A673 (cell line): ENCODE measurements at regions not wholly inside any gene's neighbourhood (a gene's known extent, or its start where the extent isn't known, plus 50 kb on each side); places are given as distances from the start of the nearest gene placed in this dataset.
"Not testable (repeated sequence)": the region's sequence is repeated elsewhere in the genome, so short reads cannot be mapped to it uniquely, and the experiment has no call there.

ENCODE experiments used
- BruUV-seq: library from RNA; stranded (reverse); fragments of 400-500 nt; replicated peaks from 2 replicates; lab custom pipeline; 2021; lab: Mats Ljungman, UMichigan
- CTCF ChIA-PET: fragments of 300-600 bp; sonication (Branson Sonifier 250); formaldehyde crosslinking; loops from one replicate; lab custom pipeline; 2022; ENCODE audit warnings: antibody characterized with exemption; lab: Charles Lee
- POLR2A ChIA-PET: fragments of 300-600 bp; sonication (Branson Sonifier 250); formaldehyde crosslinking; loops from one replicate; lab custom pipeline; 2022; ENCODE audit warnings: antibody characterized with exemption; ENCODE audit not compliant: low non-redundant PET; lab: Charles Lee
- DNase-seq: peaks from one replicate; pipeline ENCODE4 v3.0.0-alpha.2; 2015; ENCODE audit warnings: low spot score
- H3K27ac ChIP-seq: fragments of 200-600 bp; sonication (generic); 2 replicates; pipeline ENCODE4 v1.5.1; 2016; ENCODE audit warnings: mixed run types, low read depth, mild to moderate bottlenecking, mixed read lengths, antibody characterized with exemption, low read length; ENCODE audit not compliant: poor library complexity, severe bottlenecking
- H3K27me3 ChIP-seq: fragments of 200-600 bp; sonication (generic); replicated peaks from 2 replicates; pipeline ENCODE4 v1.6.1; 2017; ENCODE audit warnings: mixed run types, low read depth, mild to moderate bottlenecking, mixed read lengths, antibody characterized with exemption, low read length; ENCODE audit not compliant: insufficient read depth, poor library complexity
- H3K36me3 ChIP-seq: fragments of 200-600 bp; sonication (generic); 2 replicates; pipeline ENCODE4 v1.6.1; 2016; ENCODE audit warnings: mixed run types, mild to moderate bottlenecking, mixed read lengths, antibody characterized with exemption, low read length; ENCODE audit not compliant: insufficient read depth, poor library complexity, severe bottlenecking
- H3K4me1 ChIP-seq: fragments of 200-600 bp; sonication (generic); 2 replicates; pipeline ENCODE4 v1.6.1; 2017; ENCODE audit warnings: mixed run types, mild to moderate bottlenecking, mixed read lengths, antibody characterized with exemption, low read length; ENCODE audit not compliant: insufficient read depth, poor library complexity, severe bottlenecking
- H3K4me3 ChIP-seq: fragments of 200-600 bp; sonication (generic); 2 replicates; pipeline ENCODE4 v1.5.1; 2016; ENCODE audit warnings: low read depth, mixed run types, mild to moderate bottlenecking, mixed read lengths, low read length; ENCODE audit not compliant: poor library complexity, severe bottlenecking
- H3K9me3 ChIP-seq: fragments of 200-600 bp; sonication (generic); 2 replicates; pipeline ENCODE4 v1.6.1; 2016; ENCODE audit warnings: mixed run types, low read depth, mild to moderate bottlenecking, mixed read lengths, antibody characterized with exemption, low read length; ENCODE audit not compliant: poor library complexity, severe bottlenecking
- CTCF ChIP-seq: fragments of 300-800, 200-600 bp; sonication (generic); conservative IDR thresholded peaks from 2 replicates; pipeline ENCODE4 v1.5.1; 2017; ENCODE audit warnings: low read depth, mild to moderate bottlenecking, antibody characterized with exemption, low read length, moderate library complexity, mixed read lengths
- EZH2 ChIP-seq: fragments of 200-600 bp; sonication (generic); IDR thresholded peaks from 2 replicates; pipeline ENCODE4 v1.6.1; 2017; ENCODE audit warnings: borderline replicate concordance, low read depth, mild to moderate bottlenecking, mixed read lengths, antibody characterized with exemption, low read length; ENCODE audit not compliant: poor library complexity, severe bottlenecking
- intact Hi-C: fragments of 100-400 bp; cut with micrococcal nuclease; formaldehyde crosslinking; loops from one replicate; pipeline ENCODE4 v1.10.0; 2022; ENCODE audit not compliant: unreplicated experiment

DNA sequence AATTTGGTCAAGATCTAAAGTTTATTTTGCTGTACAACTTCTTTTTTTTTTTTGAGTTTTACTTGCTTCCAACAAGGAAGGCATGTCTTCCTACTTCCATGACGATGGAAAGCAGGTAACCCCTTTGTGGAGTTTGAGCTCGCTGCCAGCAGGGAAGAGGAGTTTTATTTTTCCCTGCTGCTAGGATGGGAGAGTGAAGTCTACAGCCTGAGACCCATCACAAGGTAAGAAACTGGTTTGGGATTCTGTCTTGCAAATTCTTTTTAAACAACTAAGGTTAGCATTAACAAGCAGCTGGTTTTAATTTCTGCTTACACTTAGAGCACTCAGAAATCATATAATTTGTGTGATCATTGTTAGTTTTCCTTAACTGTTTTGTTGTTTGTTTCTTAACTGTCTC, 108.0 kb upstream of the MAP3K4 start:
- Histone ChIP-seq H3K4me3 (no peak overlapping the region), H3K4me1 (no peaks in the 10 kb centered on the region), H3K36me3 (no peaks in the 10 kb centered on the region), H3K9me3 (no peaks in the 10 kb centered on the region), H3K27ac (no peak overlapping the region), H3K27me3 (peaks cover 3% of the 10 kb centered on the region)
- ChIA-PET POLR2A (interaction anchor here (0.7 kb wide), 1 partner anchor 362 kb away, joined by 7 read pairs; no protein-coding TSS in a partner anchor), CTCF (interaction anchor here (0.7 kb wide), 1 partner anchor 746 kb away, joined by 5 read pairs; no protein-coding TSS in a partner anchor)
- no TSS peak for BruUV-seq
- intact Hi-C loops = no loop called here
- TF ChIP-seq EZH2 (no peak), CTCF (no peak)
- DNase-seq = no peak

- H3K4me3 ChIP-seq = no peak overlapping the region
- H3K27me3 ChIP-seq = peaks cover 3% of the 10 kb centered on the region
- no peaks in the 10 kb centered on the region for H3K9me3 ChIP-seq
- BruUV-seq = no TSS peak
- CTCF ChIA-PET = no interaction called here
- H3K36me3 ChIP-seq = no peaks in the 10 kb centered on the region
- no peak for DNase-seq
- intact Hi-C loops = no loop called here
- no peak overlapping the region for H3K27ac ChIP-seq
- TF ChIP-seq CTCF (no peak), EZH2 (no peak)
- no peaks in the 10 kb centered on the region for H3K4me1 ChIP-seq
- POLR2A ChIA-PET = interaction anchor here (0.7 kb wide), 1 partner anchor 362 kb away, joined by 7 read pairs; no protein-coding TSS in a partner anchor
Measured at GRCh38 chr6:160883999-160884398, 107.6 kb upstream of the MAP3K4 start.

- H3K4me1 ChIP-seq, CTCF ChIA-PET, H3K9me3 ChIP-seq, DNase-seq, H3K27ac ChIP-seq, H3K36me3 ChIP-seq, BruUV-seq, H3K4me3 ChIP-seq, POLR2A ChIA-PET, intact Hi-C loops: not testable (repeated sequence)
- peaks cover 17% of the 10 kb centered on the region for H3K27me3 ChIP-seq
Measured at GRCh38 chr6:160889148-160889547, 102.4 kb upstream of the MAP3K4 start.

DNA sequence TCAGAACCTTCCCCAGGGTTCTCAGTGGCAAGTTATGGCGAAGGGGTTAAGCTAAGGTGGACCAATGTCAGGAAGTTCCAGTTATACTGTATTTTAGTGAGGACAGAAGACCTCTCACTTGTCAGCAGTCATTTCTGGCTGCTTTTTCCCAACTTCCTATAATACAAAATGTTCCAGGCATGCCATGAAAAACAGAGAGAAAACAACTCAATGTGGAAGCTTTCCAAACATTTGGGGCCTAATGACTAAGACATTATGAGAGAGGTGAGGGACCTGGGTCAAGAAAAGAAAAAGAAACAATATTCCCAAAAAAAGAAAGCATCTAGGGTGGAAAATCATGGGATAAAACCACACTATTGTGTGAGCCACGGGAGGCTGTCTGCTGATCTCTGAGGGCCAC, 99.9 kb upstream of the MAP3K4 start:
- no TSS peak for BruUV-seq
- POLR2A ChIA-PET = no interaction called here
- intact Hi-C loops = no loop called here

More for the DNA sequence above, 99.9 kb upstream of the MAP3K4 start:
- H3K27me3 ChIP-seq = peaks cover 39% of the 10 kb centered on the region
- CTCF ChIA-PET = interaction anchor here (0.7 kb wide), 1 partner anchor 748 kb away, joined by 3 read pairs; no protein-coding TSS in a partner anchor
- no peaks in the 10 kb centered on the region for H3K4me1 ChIP-seq
- no peaks in the 10 kb centered on the region for H3K36me3 ChIP-seq
- TF ChIP-seq CTCF (no peak), EZH2 (no peak)
- no peak for DNase-seq
- H3K4me3 ChIP-seq = no peak overlapping the region
- no peak overlapping the region for H3K27ac ChIP-seq
- no peaks in the 10 kb centered on the region for H3K9me3 ChIP-seq
